ENCODE measurements at regions not wholly inside any gene's neighbourhood (a gene's known extent, or its start where the extent isn't known, plus 50 kb on each side); places are given as distances from the start of the nearest gene placed in this dataset.

DNA sequence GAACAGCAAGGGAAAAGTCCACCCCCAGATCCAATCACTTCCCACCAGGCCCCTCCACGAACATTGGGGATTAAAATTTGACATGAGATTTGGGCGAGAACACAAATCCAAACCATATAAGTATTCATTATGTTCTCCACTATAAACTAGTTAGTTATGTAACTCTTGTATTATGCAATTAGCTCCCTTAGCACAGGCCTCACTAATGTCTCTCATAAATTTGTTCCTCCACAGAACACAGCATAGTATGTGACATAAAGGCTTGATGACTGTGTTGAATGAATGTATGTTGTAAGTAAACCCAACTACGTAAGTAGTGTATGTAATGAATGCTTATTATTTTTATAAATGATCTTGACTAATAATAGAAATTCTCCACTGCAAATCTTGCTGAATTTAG, 223.3 kb upstream of the ZRANB2 start:
- 0% methylated on average over 3 of the region's 3 CpGs for WGBS (ENCODE audit: missing lambda C conversion rate)
- no peak overlapping the region for H3K4me2 ChIP-seq

GRCh38 chr1:71303617-71304041, 222.8 kb upstream of the ZRANB2 start:
- 0% methylated on average over 4 of the region's 4 CpGs for WGBS (ENCODE audit: missing lambda C conversion rate)
- Histone ChIP-seq H3K4me1 (no peaks in the 10 kb centered on the region), H3K4me3 (no peak overlapping the region), H3K4me2 (no peak overlapping the region), H3K27ac (no peak overlapping the region), H3K9me3 (no peaks in the 10 kb centered on the region)
- no peak for ATAC-seq
- no peak for FAIRE-seq
- no peak for TF ChIP-seq CEBPB (IDR thresholded peaks at IDR 0.05)
- no peak for TF ChIP-seq KDM1A (IDR thresholded peaks at IDR 0.05; ENCODE audit: low read depth)
- TF ChIP-seq CBX2 (IDR thresholded peaks at IDR 0.05; ENCODE audit: borderline replicate concordance, low read depth) = no peak
- TF ChIP-seq HDAC2 (IDR thresholded peaks at IDR 0.05) = no peak
- no peak for TF ChIP-seq HEYL (CRISPR knock-in tag; IDR thresholded peaks at IDR 0.05)
- no peak for TF ChIP-seq MAZ (IDR thresholded peaks at IDR 0.05; ENCODE audit: borderline replicate concordance, low read depth, low read length)
- no peak for TF ChIP-seq SREBF2 (IDR thresholded peaks at IDR 0.05)
- TF ChIP-seq POLR2AphosphoS2 (conservative IDR thresholded peaks at IDR 0.05; ENCODE audit: low read length) = no peak
- TF ChIP-seq, protein P1, sequence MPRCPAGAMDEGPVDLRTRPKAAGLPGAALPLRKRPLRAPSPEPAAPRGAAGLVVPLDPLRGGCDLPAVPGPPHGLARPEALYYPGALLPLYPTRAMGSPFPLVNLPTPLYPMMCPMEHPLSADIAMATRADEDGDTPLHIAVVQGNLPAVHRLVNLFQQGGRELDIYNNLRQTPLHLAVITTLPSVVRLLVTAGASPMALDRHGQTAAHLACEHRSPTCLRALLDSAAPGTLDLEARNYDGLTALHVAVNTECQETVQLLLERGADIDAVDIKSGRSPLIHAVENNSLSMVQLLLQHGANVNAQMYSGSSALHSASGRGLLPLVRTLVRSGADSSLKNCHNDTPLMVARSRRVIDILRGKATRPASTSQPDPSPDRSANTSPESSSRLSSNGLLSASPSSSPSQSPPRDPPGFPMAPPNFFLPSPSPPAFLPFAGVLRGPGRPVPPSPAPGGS (IDR thresholded peaks at IDR 0.05) = no peak
- no peak for TF ChIP-seq RAD21 (conservative IDR thresholded peaks at IDR 0.05 in 1 of 2, IDR thresholded peaks at IDR 0.05 in 1 of 2)
- no peak for TF ChIP-seq RNF2 (IDR thresholded peaks at IDR 0.05; ENCODE audit: borderline replicate concordance, low read depth)
- no peak for TF ChIP-seq NR3C1 (IDR thresholded peaks at IDR 0.05)
- no peak for TF ChIP-seq NFE2L2 (conservative IDR thresholded peaks at IDR 0.05; ENCODE audit: low read length)
- TF ChIP-seq FOSB (CRISPR knock-in tag; IDR thresholded peaks at IDR 0.05) = no peak
- no peak for TF ChIP-seq RARB (CRISPR knock-in tag; IDR thresholded peaks at IDR 0.05)
- TF ChIP-seq SMC3 (IDR thresholded peaks at IDR 0.05) = no peak
- ChIA-PET CTCF (no interaction called here), POLR2A (no interaction called here)
- no peak for DNase-seq (ENCODE audit: low read depth in 1 of 2, low spot score in 1 of 2)

More for the DNA sequence above, 223.3 kb upstream of the ZRANB2 start:
- Histone ChIP-seq H3K4me3 (no peak overlapping the region), H3K9me3 (no peaks in the 10 kb centered on the region), H3K4me1 (no peaks in the 10 kb centered on the region), H3K27ac (no peak overlapping the region)
- ATAC-seq (no peak), DNase-seq (ENCODE audit: low read depth in 1 of 2, low spot score in 1 of 2) (no peak), FAIRE-seq (no peak)
- POLR2A ChIA-PET = no interaction called here
- TF ChIP-seq SREBF2 (IDR thresholded peaks at IDR 0.05) (no peak), SMC3 (IDR thresholded peaks at IDR 0.05) (no peak), ZC3H11A (IDR thresholded peaks at IDR 0.05) (no peak), JUNB (IDR thresholded peaks at IDR 0.05) (no peak), CHD2 (IDR thresholded peaks at IDR 0.05; ENCODE audit: low read length, partially characterized antibody) (no peak), EP300 (IDR thresholded peaks at IDR 0.05) (no peak)
- CTCF ChIA-PET = no interaction called here

GRCh38 chr1:71298633-71299032, 217.8 kb upstream of the ZRANB2 start:
- no peak overlapping the region for H3K4me3 ChIP-seq
- no peak overlapping the region for H3K4me2 ChIP-seq
- ChIA-PET POLR2A (no interaction called here), CTCF (no interaction called here)
- WGBS (ENCODE audit: missing lambda C conversion rate) = 3% methylated on average over 2 of the region's 2 CpGs
- H3K27ac ChIP-seq = no peak overlapping the region
- DNase-seq (ENCODE audit: low read depth in 1 of 2, low spot score in 1 of 2) = no peak
- no peaks in the 10 kb centered on the region for H3K4me1 ChIP-seq
- no peak for TF ChIP-seq HOXB13 (CRISPR knock-in tag; IDR thresholded peaks at IDR 0.05; ENCODE audit: low read depth)
- no peak for TF ChIP-seq KDM5A (IDR thresholded peaks at IDR 0.05)
- no peak for TF ChIP-seq TP53 (CRISPR knock-in tag; IDR thresholded peaks at IDR 0.05)
- TF ChIP-seq CBX8 (IDR thresholded peaks at IDR 0.05) = no peak
- no peak for TF ChIP-seq FOXS1 (CRISPR knock-in tag; IDR thresholded peaks at IDR 0.05)
- no peak for TF ChIP-seq CHD4 (IDR thresholded peaks at IDR 0.05; ENCODE audit: borderline replicate concordance)
- TF ChIP-seq, protein P2, sequence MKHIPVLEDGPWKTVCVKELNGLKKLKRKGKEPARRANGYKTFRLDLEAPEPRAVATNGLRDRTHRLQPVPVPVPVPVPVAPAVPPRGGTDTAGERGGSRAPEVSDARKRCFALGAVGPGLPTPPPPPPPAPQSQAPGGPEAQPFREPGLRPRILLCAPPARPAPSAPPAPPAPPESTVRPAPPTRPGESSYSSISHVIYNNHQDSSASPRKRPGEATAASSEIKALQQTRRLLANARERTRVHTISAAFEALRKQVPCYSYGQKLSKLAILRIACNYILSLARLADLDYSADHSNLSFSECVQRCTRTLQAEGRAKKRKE (CRISPR knock-in tag; IDR thresholded peaks at IDR 0.05; ENCODE audit: low read depth) = no peak
- no peak for TF ChIP-seq POLR2AphosphoS2 (conservative IDR thresholded peaks at IDR 0.05; ENCODE audit: low read length)
- no peak for TF ChIP-seq RAD21 (conservative IDR thresholded peaks at IDR 0.05 in 1 of 2, IDR thresholded peaks at IDR 0.05 in 1 of 2)
- TF ChIP-seq, protein P3, sequence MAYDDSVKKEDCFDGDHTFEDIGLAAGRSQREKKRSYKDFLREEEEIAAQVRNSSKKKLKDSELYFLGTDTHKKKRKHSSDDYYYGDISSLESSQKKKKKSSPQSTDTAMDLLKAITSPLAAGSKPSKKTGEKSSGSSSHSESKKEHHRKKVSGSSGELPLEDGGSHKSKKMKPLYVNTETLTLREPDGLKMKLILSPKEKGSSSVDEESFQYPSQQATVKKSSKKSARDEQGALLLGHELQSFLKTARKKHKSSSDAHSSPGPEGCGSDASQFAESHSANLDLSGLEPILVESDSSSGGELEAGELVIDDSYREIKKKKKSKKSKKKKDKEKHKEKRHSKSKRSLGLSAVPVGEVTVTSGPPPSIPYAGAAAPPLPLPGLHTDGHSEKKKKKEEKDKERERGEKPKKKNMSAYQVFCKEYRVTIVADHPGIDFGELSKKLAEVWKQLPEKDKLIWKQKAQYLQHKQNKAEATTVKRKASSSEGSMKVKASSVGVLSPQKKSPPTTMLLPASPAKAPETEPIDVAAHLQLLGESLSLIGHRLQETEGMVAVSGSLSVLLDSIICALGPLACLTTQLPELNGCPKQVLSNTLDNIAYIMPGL (CRISPR knock-in tag; IDR thresholded peaks at IDR 0.05; ENCODE audit: borderline replicate concordance) = no peak
- no peak for TF ChIP-seq CBX2 (IDR thresholded peaks at IDR 0.05; ENCODE audit: borderline replicate concordance, low read depth)
- no peaks in the 10 kb centered on the region for H3K9me3 ChIP-seq
- FAIRE-seq = no peak
- no peak for ATAC-seq
